Endothelial cell of umbilical vein (primary cell): ENCODE measurements at regions not wholly inside any gene's neighbourhood (a gene's known extent, or its start where the extent isn't known, plus 50 kb on each side); places are given as distances from the start of the nearest gene placed in this dataset.

Experiments
- BruUV-seq: library from RNA; stranded (reverse); fragments of 400-500 nt; replicated peaks from 2 replicates; lab custom pipeline; 2021; lab: Mats Ljungman, UMichigan
- CTCF ChIA-PET: fragments of 300-600, 350-600 bp; sonication (Branson Sonifier 250); formaldehyde crosslinking; loops from one replicate; lab custom pipeline; 2021; ENCODE audit warnings: antibody characterized with exemption, inconsistent platforms; lab: Charles Lee
- POLR2A ChIA-PET: fragments of 300-600, 350-600 bp; sonication (Branson Sonifier 250); formaldehyde crosslinking; loops from one replicate; lab custom pipeline; 2021; ENCODE audit warnings: antibody characterized with exemption, inconsistent platforms; lab: Charles Lee
- DNase-seq: peaks from one replicate; pipeline ENCODE4 v3.0.0-alpha.2; 2011; ENCODE audit warnings: low read depth, low spot score
- FAIRE-seq: peaks from 2 replicates; lab custom pipeline; 2011; peaks lifted over from hg19 to GRCh38; lab: Jason Lieb, UNC
- H2AFZ ChIP-seq: 2 replicates; pipeline ENCODE4 v1.6.0; 2012; ENCODE audit warnings: low read depth, low read length, control low read depth, inconsistent platforms
- H3K27ac ChIP-seq: 2 replicates; pipeline ENCODE4 v1.5.1; 2011; ENCODE audit warnings: low read depth, mild to moderate bottlenecking, control low read depth, low read length, moderate library complexity; ENCODE audit not compliant: insufficient read depth
- H3K27me3 ChIP-seq, 2 experiments: 2 replicates each; pipeline versions ENCODE4 v1.6.0 to v1.6.1; 2011; ENCODE audit warnings: low read length in 2 of 2, mixed read lengths in 1 of 2; ENCODE audit not compliant: control insufficient read depth in 2 of 2, insufficient read depth in 2 of 2
- H3K36me3 ChIP-seq, 2 experiments: 2 replicates in 1 of 2; 3 replicates in 1 of 2; pipeline ENCODE4 v1.5.1; 2011; ENCODE audit warnings: low read length in 2 of 2, mild to moderate bottlenecking in 1 of 2, moderate library complexity in 1 of 2; ENCODE audit not compliant: control insufficient read depth in 2 of 2, insufficient read depth in 2 of 2; ENCODE audit errors: extremely low read depth in 1 of 2
- H3K4me1 ChIP-seq: 3 replicates; pipeline ENCODE4 v1.5.1; 2011; ENCODE audit warnings: mild to moderate bottlenecking, low read length; ENCODE audit not compliant: control insufficient read depth, insufficient read depth; ENCODE audit errors: extremely low read depth
- H3K4me2 ChIP-seq: 2 replicates; pipeline ENCODE4 v1.6.1; 2011; ENCODE audit warnings: low read length, control low read depth, mixed read lengths; ENCODE audit not compliant: insufficient read depth
- H3K4me3 ChIP-seq, 3 experiments: fragments of 200-600 bp in 1 of 3; sonication (generic), shearing (Covaris generic) in 1 of 3; replicated peaks in 1 of 3; 2 replicates each; pipeline ENCODE4 v1.5.1; 2011 to 2016; ENCODE audit warnings: control low read depth in 3 of 3, low read length in 3 of 3, mild to moderate bottlenecking in 2 of 3, inconsistent platforms in 1 of 3, low read depth in 1 of 3, moderate library complexity in 1 of 3; ENCODE audit not compliant: insufficient read depth in 1 of 3
- H3K79me2 ChIP-seq: 2 replicates; pipeline ENCODE4 v1.6.0; 2012; ENCODE audit warnings: low read length, inconsistent platforms; ENCODE audit not compliant: control insufficient read depth, insufficient read depth
- H3K9ac ChIP-seq: replicated peaks from 2 replicates; pipeline ENCODE3; 2011; ENCODE audit warnings: low read length, control low read depth; ENCODE audit not compliant: insufficient read depth; ENCODE audit errors: extremely low read depth
- H3K9me1 ChIP-seq: replicated peaks from 3 replicates; pipeline ENCODE4 v1.6.0; 2011; ENCODE audit warnings: mild to moderate bottlenecking, low read length; ENCODE audit not compliant: control insufficient read depth, insufficient read depth; ENCODE audit errors: extremely low read depth
- H3K9me3 ChIP-seq: replicated peaks from 2 replicates; pipeline ENCODE4 v1.5.1; 2012; ENCODE audit warnings: low read length, inconsistent platforms; ENCODE audit not compliant: control insufficient read depth, insufficient read depth
- H4K20me1 ChIP-seq: replicated peaks from 2 replicates; pipeline ENCODE3; 2011; ENCODE audit warnings: mild to moderate bottlenecking, low read length; ENCODE audit not compliant: control insufficient read depth, insufficient read depth; ENCODE audit errors: extremely low read depth
- EZH2 ChIP-seq: IDR thresholded peaks from 2 replicates; pipeline ENCODE4 v1.6.1; 2012; ENCODE audit warnings: borderline replicate concordance, low read depth, mild to moderate bottlenecking, moderate library complexity, low read length, inconsistent platforms; ENCODE audit not compliant: severe bottlenecking
- FOS ChIP-seq: IDR thresholded peaks from 2 replicates; pipeline ENCODE4 v1.6.1; 2011; ENCODE audit warnings: mild to moderate bottlenecking, low read length, moderate library complexity, borderline replicate concordance; ENCODE audit not compliant: insufficient read depth
- GATA2 ChIP-seq: IDR thresholded peaks from 2 replicates; pipeline ENCODE4 v1.7.0; 2011; ENCODE audit warnings: low read depth, mild to moderate bottlenecking, moderate library complexity, mixed read lengths, low read length; ENCODE audit not compliant: insufficient read length, insufficient read depth
- JUN ChIP-seq: IDR thresholded peaks from 2 replicates; pipeline ENCODE4 v1.6.1; 2011; ENCODE audit warnings: borderline replicate concordance, low read depth; ENCODE audit not compliant: insufficient read length, insufficient read depth
- MYC ChIP-seq: IDR thresholded peaks from one replicate; pipeline ENCODE4 v1.6.1; 2011; ENCODE audit warnings: mild to moderate bottlenecking, low read depth, low read length
- POLR2A ChIP-seq: IDR thresholded peaks from 2 replicates; pipeline ENCODE4 v1.6.1; 2012; ENCODE audit warnings: low read depth, mild to moderate bottlenecking, control low read depth, low read length
- POLR2AphosphoS5 ChIP-seq: IDR thresholded peaks from 2 replicates; pipeline ENCODE4 v1.6.1; 2012; ENCODE audit warnings: low read depth, mild to moderate bottlenecking, control low read depth, low read length, moderate library complexity; ENCODE audit not compliant: insufficient read depth
- dilution Hi-C: fragments of 300-500 bp; cut with MboI; formaldehyde crosslinking; loops from one replicate; pipeline ENCODE4 v1.15.0; 2019; ENCODE audit warnings: low sequenced_read_pairs; ENCODE audit not compliant: extremely low pct_ligation_motif_present
- intact Hi-C: fragments of 100-400 bp; cut with micrococcal nuclease; formaldehyde crosslinking; loops from one replicate; pipeline ENCODE4 v1.10.0; 2022
- TF ChIP-seq, protein P1 (sequence below), 2 donors: IDR thresholded peaks; 1 replicate in 1 of 2; 2 replicates in 1 of 2; pipeline ENCODE4 v1.5.1; 2011; ENCODE audit warnings: low read length in 2 of 2, mild to moderate bottlenecking in 2 of 2, moderate library complexity in 2 of 2, control low read depth in 1 of 2, inconsistent platforms in 1 of 2, low read depth in 1 of 2; ENCODE audit not compliant: insufficient read depth in 1 of 2; ENCODE audit errors: extremely low read depth in 1 of 2
- TF ChIP-seq, protein P2 (sequence below): IDR thresholded peaks from 2 replicates; pipeline ENCODE4 v1.6.1; 2011; ENCODE audit not compliant: insufficient read depth, insufficient read length

GRCh38 chr9:90064248-90064647 is 459.4 kb downstream of the GADD45G start:
- FAIRE-seq, result no peak
- dilution Hi-C loops (no loop called here), intact Hi-C loops (no loop called here)
- no TSS peak for BruUV-seq
- no peaks in the 10 kb centered on the region for H3K9me1 ChIP-seq
- no peaks in the 10 kb centered on the region for H3K79me2 ChIP-seq
- no peak overlapping the region for H3K27ac ChIP-seq
- no peak overlapping the region for H3K4me3 ChIP-seq
- POLR2A ChIA-PET, result no interaction called here
- H4K20me1 ChIP-seq, result no peaks in the 10 kb centered on the region
- DNase-seq, result no peak
- H3K27me3 ChIP-seq, result no peaks in the 10 kb centered on the region
- CTCF ChIA-PET, result interaction anchor here (1.3 to 1.6 kb wide), 2 partner anchors 12 to 461 kb away, joined by 4 to 5 read pairs; no protein-coding TSS in a partner anchor
- no peak overlapping the region for H3K9ac ChIP-seq
- no peaks in the 10 kb centered on the region for H3K36me3 ChIP-seq
- H2AFZ ChIP-seq, result no peak overlapping the region
- H3K4me1 ChIP-seq, result no peaks in the 10 kb centered on the region
- no peaks in the 10 kb centered on the region for H3K9me3 ChIP-seq
- TF ChIP-seq POLR2A, result no peak
- no peak for TF ChIP-seq FOS
- no peak for TF ChIP-seq JUN
- TF ChIP-seq, protein P1, sequence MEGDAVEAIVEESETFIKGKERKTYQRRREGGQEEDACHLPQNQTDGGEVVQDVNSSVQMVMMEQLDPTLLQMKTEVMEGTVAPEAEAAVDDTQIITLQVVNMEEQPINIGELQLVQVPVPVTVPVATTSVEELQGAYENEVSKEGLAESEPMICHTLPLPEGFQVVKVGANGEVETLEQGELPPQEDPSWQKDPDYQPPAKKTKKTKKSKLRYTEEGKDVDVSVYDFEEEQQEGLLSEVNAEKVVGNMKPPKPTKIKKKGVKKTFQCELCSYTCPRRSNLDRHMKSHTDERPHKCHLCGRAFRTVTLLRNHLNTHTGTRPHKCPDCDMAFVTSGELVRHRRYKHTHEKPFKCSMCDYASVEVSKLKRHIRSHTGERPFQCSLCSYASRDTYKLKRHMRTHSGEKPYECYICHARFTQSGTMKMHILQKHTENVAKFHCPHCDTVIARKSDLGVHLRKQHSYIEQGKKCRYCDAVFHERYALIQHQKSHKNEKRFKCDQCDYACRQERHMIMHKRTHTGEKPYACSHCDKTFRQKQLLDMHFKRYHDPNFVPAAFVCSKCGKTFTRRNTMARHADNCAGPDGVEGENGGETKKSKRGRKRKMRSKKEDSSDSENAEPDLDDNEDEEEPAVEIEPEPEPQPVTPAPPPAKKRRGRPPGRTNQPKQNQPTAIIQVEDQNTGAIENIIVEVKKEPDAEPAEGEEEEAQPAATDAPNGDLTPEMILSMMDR (IDR thresholded peaks at IDR 0.05; ENCODE audit: extremely low read depth in 1 of 2, insufficient read depth in 1 of 2, low read depth in 1 of 2, low read length in 2 of 2), result no peak
- TF ChIP-seq MYC, result no peak
- no peak for TF ChIP-seq GATA2
- no peak for TF ChIP-seq POLR2AphosphoS5
- TF ChIP-seq, protein P2, sequence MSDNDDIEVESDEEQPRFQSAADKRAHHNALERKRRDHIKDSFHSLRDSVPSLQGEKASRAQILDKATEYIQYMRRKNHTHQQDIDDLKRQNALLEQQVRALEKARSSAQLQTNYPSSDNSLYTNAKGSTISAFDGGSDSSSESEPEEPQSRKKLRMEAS, result no peak
- TF ChIP-seq EZH2, result no peak
- H3K4me2 ChIP-seq, result no peak overlapping the region
